NCI-H1105 treated with DMSO at 0.1 percent for 48 hours (cell line): ENCODE measurements at regions not wholly inside any gene's neighbourhood (a gene's known extent, or its start where the extent isn't known, plus 50 kb on each side); places are given as distances from the start of the nearest gene placed in this dataset.

Source experiments
- DNase-seq: peaks from one replicate; lab custom pipeline; 2025; lab: John Stamatoyannopoulos, UW

DNA sequence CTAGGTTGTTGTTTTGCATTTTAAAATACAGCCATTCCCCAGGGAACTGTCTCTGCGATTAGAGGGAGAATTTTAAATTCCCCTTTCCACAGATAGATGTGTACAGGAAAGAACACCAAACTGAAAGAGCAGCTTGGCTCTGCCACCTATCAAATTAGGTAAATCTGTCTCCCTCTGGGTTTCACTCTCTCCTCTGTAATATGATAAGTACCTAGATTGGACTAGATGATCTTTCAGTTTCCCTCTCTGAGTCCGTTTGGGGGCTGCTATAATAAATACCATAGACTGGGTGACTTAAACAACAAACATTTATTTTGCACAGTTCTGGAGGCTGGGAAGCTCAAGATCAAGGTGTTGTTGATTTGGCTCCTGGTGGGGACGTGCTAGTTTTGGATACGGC is 186.0 kb downstream of the KIF20B start:
- no peak for DNase-seq

DNA sequence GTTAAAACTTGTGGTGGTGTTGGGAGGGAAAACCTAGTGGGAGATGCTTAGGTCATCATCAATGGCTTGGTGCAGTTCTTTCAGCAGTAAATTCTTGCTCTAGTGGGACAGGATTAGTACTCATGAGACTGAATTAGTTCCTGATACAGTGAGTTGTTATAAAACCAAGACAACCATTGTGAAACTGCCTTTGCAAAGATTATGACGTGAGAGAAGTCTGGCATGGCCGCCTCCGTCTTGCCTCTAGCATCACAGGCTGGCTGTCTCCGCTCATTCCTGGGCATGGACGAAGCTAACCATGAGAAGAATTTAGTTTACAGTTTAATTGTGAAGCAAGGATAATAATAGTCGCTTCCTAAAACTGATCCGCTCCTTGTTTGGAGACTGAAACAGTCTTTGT is 186.4 kb downstream of the KIF20B start:
- DNase-seq = no peak

DNA sequence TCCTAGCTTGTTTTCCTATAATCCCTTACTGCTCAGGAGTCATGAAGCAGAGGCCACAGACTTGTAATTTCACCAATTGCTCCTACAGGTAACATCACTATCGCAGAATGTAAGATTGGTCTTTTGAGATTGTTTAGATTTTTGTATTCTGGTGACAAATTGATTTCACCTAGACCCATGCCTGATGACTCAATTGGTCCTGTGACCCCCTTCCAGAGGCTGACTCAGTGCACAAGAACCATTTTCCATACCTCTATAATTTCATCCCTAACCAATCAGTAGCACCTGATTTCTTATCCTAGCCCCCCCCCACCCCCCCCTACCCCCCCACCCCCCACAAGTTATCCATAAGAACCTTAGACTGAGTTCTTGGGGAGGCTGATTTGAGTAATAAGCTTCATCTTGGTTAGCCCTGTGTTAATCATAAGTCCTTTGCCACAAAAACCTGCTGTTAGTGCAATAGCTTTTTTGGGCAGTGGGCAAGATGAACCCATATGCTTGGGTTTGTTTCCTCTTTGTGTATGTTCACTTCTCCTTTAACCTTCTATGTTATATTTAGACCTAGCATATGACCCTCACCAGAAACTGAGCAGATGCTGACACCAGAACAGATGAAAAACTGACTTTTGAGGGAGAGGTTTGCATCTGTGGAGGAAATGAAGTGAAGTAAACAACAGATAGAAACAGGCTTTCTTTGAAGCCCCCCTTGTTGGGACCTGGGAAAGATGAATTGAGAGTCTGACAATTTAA is 187.1 kb downstream of the KIF20B start:
- no peak for DNase-seq

DNA sequence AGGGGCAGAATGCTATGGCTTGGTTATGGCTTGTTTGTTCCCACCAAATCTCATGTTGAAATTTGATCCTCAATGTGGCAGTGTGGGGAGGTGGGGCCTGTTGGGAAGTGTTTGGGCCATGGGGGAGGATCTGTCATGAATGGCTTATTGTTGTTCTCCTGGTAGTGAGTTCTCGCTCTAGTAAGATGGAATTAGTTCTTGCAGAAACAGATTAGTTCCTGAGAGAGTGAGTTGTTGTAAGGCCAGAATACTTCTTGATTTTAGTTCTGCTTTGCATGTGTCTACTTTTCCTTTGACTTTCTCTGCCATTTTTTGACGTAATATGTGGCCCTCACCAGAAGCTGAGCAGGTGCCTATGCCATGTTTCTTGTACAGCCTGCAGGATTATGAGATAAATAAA is 188.2 kb downstream of the KIF20B start:
- DNase-seq = no peak

DNA sequence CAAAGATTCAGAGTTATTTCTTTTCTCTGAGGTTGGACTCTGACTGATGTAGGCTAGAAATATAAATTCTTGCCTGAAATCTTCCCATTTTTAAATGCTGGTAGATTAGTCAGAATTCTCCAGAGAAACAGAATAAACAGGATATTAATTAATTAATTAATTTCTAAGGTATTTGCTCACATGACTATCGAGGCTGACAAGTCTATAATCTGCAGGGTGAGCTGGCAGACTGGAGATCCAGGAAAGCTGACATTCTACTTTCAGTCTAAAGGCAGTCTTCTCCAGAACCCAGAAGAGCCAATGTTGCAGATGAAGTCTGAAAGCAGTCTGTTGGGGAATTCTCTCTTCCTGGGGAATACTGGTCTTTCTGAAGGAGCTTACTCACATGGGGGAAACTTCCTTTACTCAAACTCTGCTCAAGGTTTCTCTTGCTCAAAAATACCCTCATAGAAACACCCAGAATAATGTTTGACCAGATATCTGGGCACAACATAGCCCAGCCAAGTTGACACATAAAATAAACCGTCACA is 189.7 kb downstream of the KIF20B start:
- no peak for DNase-seq

DNA sequence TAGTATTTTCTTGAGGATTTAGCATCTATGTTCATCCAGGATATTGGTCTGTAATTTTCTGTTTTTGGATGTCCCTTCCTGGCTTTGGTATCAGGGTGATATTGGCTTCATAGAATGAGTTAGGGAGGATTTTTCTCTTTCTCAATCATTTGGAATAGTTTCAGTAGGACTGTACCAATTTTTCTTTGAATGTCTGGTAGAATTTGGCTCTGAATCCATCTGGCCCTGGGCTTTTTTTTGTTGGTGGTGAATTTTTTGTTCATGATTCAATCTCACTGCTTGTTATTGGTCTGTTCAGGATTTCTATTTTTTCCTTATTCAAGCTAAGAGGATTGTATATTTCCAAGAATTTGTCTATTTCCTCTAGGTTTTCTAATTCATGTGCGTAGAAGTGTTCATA is 192.7 kb downstream of the KIF20B start:
- no peak for DNase-seq

DNA sequence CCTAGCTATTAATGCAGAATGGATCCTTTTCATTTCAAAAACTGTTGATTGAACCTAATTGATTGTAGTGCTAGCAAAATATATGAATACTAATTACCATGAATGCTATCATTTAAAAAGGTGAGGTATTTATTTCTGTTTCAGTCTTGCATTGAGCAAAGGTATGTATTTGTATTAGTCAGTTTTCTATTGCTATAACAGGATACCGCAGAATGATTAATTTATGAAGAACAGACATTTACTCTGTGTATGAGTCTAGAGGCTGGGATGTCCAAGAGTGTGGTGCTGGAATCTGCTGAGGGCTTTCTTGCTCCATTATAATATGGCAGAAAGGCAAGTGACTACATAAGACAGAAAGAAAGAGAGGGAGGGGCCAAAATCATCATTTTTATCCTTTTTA is 199.2 kb downstream of the KIF20B start:
- no peak for DNase-seq

DNA sequence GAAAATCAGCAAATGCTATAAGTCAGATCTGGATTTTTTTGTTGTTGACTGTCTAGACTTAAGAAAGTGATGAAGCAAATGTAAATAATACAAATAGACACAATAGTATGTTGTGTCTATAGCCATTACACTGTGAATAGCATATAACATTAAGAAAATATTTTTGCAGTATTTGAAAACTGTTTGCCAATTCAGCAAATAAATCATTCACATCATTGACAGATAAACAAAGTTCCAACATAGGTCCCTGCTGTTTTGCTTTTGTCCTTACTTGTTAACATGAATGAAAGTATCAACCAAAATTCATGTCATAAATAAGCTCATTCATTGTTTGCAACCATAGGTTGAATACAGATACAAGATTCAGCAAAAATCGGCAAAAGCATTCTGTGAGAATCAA is 200.5 kb downstream of the KIF20B start:
- DNase-seq = no peak

DNA sequence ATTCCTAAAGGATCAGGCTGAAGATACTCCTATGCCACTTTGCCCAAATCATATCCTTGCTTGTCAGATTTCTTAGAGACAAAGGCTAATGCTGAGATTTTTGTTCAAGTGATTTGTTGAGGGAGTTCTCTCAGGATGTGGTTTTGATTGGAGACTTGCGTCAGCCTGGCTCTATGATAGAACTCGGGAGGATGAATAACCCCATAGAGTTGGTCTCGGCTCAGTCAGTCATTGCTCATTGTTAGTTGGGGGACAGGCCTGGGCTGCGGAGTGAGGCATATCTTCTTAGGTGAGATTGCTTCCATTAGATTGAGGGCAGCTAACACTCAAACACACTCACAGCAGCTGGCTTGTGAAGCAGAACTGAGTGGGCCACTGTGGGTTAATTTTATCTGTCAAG is 203.4 kb downstream of the KIF20B start:
- no peak for DNase-seq

DNA sequence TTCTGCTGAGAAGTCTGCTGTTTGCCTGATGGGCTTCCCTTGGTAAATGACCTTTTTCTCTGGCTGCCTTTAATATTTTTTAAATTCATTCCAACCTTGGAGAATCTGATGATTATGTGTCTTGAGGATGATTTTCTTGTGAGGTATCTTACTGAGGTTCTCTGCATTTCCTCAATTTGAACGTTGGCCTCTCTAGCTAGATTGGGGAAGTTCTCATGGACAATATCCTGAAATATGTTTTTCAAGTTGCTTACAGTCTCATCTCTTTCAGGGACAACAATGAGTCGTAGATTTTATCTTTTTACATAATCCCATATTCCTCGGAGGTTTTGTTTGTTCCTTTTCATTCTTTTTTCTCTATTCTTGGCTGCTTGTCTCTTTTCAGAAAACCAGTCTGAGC is 208.4 kb downstream of the KIF20B start:
- DNase-seq = no peak

DNA sequence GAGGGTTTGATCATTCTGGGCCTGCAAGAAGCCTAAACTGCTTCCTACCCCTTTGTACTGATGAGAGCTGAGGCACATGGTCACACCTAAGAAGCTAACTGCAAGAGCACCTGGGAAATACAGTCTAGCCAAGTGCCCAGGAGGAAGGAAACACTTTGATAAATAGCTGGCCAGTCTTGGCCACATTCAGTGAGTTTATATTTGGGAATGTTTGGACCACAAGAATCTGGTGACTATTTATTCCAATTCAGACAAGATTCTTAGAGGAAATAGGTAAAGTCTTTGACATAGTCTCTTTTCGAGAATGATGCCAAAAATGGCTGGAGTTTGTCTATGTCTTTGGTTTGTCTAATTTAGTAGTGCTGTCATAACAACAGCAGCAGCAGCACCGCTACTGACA is 213.6 kb downstream of the KIF20B start:
- no peak for DNase-seq

DNA sequence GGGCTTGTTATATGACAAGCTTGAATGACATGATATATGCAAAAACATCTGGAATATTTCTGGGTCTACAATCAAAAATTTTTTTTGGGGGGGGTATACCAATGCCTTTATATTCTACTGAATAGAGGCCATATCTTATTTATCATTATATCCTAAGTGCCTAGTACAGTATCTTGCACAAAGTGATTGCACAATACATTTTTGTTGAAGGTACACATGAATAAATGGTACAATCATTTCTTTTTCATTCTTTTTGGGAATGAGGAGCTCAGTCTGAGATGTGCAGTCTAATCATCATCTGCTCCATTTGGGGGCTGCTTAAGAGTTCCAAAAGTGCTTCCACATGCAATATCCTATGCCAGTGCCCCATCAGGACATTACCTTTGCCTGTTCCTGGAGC is 214.6 kb downstream of the KIF20B start:
- DNase-seq = no peak

DNA sequence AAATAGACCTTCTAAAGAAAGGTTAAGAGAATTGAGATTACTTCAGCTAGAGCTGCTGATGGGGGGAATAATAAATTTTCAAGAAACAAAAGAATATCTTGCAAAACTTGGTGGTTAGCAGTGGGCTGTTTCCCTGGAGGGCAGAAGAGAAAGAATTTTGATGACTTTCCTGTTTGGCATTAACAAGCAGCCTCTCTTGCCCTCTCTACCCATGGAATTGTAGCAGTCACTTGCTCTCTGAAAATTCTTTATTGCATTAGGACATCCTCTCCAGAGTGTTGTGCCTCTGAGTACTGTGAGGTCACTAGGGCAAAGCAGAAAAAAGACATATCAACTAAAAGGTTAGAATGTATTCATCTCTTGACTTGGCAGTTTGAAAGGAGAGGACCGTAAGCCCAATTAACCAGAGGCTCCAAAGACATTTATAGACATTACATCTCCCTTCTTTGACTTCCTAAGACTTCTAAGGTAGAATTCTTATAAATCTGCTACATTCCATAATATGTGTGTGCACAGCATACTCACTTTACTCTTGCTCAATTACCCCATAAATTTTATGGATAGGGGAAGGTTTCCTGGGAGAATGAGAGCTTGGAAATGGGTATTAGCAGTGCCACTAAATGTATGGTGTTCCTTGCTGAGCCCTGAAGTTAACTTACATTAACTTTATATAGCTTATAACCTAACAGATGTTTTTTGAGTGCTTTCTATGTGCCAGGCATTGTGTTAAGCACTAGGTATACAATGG is 215.3 kb downstream of the KIF20B start:
- DNase-seq = no peak

DNA sequence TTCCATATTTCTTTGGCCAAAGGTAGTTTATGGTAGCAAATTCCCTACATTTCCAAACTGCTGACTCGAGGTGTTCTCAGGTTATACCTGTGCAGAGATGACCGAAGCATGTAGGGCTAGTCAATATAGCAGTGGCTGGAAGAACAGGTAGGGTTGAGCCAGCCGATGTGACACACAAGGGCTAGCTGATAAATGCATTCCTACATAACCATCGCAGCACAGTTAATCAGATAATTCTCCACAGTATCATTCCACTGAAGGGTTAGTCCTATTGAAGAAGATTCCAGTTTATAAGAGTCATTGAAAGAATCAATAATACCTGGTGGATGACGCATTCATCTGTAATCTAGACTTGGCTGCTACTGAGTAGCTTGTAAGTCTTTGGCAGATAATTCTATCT is 220.0 kb downstream of the KIF20B start:
- no peak for DNase-seq

DNA sequence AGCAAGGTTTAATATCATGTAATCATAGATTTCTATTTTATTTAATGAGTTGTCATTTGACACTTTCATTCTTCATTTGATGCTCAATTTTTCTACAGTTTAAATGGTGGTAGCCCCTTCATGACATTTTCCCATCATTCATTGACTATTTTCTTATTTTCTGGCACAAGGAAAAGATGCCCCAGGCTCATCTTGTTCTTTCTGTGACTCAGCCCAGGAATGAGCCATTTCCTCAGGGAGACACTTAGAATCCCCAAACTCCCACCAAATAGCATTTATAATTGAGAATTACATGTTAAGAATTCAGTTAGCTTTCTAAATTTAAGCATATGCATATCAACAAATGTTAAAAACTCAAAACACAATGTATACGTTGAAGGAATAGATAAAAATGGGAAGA is 222.3 kb downstream of the KIF20B start:
- no peak for DNase-seq

DNA sequence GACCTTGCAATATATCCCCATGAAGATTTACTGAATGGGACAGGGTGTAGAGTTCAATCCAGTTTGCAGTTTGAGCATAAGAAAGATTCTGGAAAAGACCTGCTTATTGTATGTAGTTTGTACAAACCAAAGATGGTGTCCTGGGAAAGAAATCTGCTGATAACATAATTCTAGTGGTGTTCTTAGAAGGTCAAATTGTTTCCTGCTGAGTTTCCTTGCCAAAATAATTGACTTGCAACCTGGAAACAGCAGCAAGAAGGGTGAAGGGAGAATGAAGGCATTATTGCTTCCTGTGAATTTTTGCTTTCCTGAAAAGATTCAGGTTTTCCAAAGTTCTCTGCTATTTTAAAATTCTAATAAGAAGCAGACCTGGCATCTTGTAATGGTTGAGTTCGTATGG is 222.9 kb downstream of the KIF20B start:
- no peak for DNase-seq

DNA sequence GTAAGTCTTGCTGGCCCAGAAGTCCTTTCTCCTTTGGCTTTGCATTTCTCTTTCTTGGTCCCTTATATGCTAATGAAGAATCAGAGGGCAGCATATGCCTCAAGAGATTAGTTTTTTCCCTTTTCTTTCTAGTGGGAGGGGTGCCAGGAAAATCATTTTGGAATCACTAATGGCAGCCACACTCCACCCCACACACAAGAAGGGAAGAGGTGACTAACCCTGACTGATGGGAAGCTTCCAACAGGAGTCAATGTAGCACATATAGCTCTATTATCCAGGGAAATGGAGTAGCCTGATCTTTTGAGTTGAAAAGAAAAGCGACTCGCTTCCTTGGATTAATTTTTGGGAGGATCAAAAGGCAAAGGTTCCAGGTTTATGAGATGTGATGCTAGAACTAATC is 225.3 kb downstream of the KIF20B start:
- no peak for DNase-seq

DNA sequence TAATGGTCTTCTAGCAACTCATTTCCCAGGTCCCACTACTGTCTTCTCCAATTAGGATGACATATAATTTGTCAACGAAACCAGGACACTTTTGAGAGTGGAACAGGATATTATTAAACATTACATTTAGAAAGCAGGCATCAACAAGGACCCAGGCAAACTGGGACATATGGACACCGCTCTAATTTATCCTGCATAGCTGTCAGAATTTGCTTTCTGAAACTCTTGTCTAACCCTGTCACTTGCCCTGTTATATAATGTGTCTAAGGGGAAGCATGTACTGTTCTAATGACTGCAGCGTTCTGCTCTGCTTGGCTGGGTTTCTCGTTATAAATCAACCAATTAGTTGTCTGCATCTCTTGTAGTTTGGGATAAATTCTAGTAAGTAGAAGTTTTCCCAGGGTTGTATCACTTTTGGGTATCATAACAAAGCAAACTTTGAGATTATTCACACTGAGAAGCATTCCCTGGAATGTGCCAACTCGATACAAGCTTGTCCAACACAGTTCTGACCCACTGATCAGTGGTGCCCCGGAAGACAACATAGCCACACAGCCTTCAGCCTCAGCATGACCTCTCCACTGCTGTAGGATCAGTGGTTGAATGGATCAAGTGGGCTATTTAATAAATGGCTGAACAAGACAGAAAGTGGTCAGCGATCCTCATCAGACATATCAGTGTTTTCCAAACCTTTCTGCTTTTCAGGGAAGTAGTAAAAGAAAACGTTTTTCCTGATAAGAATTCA is 228.1 kb downstream of the KIF20B start:
- no peak for DNase-seq

DNA sequence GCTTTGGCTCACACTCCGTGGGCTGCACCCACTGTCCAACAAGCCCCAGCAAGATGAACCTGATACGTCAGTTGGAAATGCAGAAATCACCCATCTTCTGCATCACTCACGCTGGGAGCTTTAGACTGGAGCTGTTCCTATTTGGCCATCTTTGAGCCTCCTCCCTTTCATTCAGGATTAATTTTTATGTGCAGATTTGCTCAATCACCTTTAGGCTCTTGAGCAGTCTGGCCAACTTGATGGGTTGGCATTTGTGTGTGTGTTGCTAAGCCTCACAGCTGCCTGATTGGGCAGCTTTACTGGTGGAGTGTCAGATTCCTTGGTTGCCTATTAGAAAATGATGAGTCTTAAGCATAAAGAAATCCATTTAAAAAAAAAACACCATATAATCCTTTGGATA is 236.1 kb downstream of the KIF20B start:
- no peak for DNase-seq

DNA sequence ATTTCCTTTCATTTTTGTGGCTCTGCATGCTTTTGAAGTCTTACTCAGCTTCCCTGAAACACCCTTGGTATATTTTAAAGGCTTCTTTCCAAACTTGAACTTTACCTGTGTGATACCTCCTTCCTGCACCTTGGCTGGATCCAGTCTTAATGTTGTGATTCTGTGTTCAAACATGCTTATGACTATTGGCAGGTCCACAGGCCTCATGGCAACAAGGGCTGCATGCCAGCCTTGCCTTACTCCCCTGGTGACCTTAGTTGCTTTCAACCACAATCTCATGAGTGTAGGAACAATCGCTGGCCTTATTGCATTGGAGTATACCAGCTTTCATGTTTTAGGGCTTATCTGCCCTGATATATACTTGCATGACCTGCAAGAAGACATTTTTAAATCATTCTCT is 238.7 kb downstream of the KIF20B start:
- no peak for DNase-seq

DNA sequence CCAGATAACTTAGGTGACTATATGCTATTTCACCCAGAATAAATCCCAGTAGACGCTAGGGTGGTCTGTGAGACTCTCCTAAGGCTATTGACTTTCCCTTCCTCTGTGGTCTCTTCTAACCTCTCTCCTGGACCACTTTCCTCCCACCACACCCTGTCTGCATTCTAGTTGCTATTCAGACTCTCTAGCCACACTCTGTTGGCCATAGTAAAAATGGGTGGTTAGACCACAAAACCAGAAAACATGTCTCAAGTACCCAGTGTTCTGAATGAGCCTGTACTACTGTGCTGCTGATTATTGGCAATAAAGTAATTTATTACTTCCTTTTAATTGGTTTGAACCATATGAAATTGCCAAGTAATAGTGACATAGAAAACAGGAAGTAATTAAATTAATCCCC is 240.8 kb downstream of the KIF20B start:
- DNase-seq = no peak

DNA sequence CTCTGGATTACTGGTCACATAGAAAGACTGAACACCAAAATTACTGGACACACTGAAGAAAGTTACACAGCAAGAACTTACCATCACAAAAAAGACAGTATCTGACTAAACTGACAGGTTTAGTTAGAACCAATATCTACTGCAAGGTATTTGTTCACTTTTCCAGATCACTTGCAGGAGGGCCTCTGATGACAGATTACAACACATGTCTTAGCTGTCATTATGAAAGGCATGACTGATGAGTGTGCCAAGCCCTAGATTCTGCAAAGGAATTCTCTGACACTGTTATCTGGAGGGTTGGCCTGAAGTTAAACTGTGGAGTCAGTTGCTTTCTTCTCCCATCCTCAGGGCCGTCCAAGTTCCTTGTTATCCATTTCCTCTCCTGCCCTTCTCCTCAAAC is 242.7 kb downstream of the KIF20B start:
- DNase-seq = no peak

DNA sequence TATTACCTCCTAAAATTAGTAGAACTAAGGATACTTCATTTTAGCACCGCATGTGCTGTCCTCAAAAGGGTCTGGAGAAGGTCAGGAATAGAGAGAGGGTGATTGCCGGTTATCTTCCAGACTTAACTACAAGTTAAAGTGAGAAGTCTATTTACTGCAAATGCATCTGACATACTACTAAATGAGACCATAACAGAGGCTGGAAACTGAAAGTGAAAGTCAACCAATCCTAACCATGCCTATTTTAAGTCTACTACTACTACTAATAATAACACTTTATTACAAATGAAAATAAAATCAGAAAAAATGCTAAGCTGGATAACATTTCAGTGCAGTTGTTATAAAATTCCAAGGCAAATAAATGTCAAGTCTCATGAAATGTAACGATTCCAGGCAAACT is 244.7 kb downstream of the KIF20B start:
- DNase-seq = no peak
